ENCODE measurements at regions not wholly inside any gene's neighbourhood (a gene's known extent, or its start where the extent isn't known, plus 50 kb on each side); places are given as distances from the start of the nearest gene placed in this dataset.

- no peak overlapping the region for H3K4me3 Mint-ChIP-seq (ENCODE audit: low read depth, unreplicated experiment)
- H3K27ac Mint-ChIP-seq (ENCODE audit: unreplicated experiment), result no peak overlapping the region
- TF ChIP-seq, protein P1, sequence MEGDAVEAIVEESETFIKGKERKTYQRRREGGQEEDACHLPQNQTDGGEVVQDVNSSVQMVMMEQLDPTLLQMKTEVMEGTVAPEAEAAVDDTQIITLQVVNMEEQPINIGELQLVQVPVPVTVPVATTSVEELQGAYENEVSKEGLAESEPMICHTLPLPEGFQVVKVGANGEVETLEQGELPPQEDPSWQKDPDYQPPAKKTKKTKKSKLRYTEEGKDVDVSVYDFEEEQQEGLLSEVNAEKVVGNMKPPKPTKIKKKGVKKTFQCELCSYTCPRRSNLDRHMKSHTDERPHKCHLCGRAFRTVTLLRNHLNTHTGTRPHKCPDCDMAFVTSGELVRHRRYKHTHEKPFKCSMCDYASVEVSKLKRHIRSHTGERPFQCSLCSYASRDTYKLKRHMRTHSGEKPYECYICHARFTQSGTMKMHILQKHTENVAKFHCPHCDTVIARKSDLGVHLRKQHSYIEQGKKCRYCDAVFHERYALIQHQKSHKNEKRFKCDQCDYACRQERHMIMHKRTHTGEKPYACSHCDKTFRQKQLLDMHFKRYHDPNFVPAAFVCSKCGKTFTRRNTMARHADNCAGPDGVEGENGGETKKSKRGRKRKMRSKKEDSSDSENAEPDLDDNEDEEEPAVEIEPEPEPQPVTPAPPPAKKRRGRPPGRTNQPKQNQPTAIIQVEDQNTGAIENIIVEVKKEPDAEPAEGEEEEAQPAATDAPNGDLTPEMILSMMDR (IDR thresholded peaks at IDR 0.05; ENCODE audit: unreplicated experiment), result no peak
- intact Hi-C loops (cut with micrococcal nuclease; ENCODE audit: unreplicated experiment), result no loop called here
- no peaks in the 10 kb centered on the region for H3K36me3 Mint-ChIP-seq (ENCODE audit: insufficient read depth, unreplicated experiment)
- DNase-seq, result no peak
- H3K4me1 Mint-ChIP-seq (ENCODE audit: low read depth, unreplicated experiment), result no peaks in the 10 kb centered on the region
- CTCF ChIA-PET, result interaction anchor here (1.2 kb wide), 1 partner anchor 188 kb away, joined by 4 read pairs; no protein-coding TSS in a partner anchor
- peaks cover 27% of the 10 kb centered on the region for H3K27me3 Mint-ChIP-seq (ENCODE audit: unreplicated experiment)
- no TSS peak for BruUV-seq (replicated peaks)
- peaks cover 4% of the 10 kb centered on the region for H3K9me3 Mint-ChIP-seq (ENCODE audit: low read depth, unreplicated experiment)
These were observed 394.6 kb downstream of the PREX1 start for GRCh38 chr20:48433178-48433577.

- Mint-ChIP-seq H3K36me3 (ENCODE audit: insufficient read depth, unreplicated experiment) (no peaks in the 10 kb centered on the region), H3K27me3 (ENCODE audit: unreplicated experiment) (peaks cover 20% of the 10 kb centered on the region)
These were observed 395.3 kb downstream of the PREX1 start for GRCh38 chr20:48432494-48432832.

DNA sequence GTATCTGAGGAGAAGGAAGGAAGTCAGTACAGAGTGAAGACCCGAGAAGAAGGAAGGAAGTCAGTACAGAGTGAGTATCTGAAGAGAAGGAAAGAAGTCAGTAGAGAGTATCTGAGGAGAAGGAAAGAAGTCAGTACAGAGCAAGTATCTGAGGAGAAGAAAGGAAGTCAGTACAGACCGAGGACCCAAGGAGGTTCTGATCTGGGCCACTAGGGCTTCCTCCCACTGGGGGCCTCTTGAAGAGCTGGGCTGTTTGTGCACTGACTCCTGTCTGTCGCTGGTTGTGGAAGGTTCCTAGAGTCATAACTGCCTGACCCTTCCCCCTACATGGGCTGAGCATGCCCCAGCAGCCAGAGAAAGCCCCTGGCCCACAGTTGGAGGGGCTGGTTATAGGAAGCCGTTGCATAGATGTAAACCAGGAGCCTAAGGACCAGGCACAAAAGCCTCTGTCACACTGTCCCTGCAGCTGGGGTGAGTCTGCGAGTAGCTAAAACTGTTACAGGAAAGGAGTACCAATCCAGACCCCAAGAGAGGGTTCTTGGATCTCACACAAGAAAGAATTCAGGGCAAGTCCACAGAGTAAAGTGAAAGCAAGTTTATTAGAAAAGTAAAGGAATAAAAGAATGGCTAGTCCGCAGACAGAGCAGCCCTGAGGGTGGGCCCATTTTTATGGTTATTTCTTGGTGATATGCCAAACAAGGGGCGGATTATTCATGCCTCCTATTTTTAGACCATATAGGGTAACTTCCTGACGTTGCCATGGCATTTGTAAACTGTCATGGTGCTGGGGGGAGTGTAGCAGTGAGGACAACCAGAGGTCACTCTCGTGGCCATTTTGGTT is 395.9 kb downstream of the PREX1 start:
- intact Hi-C loops (cut with micrococcal nuclease; ENCODE audit: unreplicated experiment), result no loop called here
- DNase-seq, result no peak
- TF ChIP-seq, protein P1 (IDR thresholded peaks at IDR 0.05; ENCODE audit: unreplicated experiment), result no peak
- Mint-ChIP-seq H3K36me3 (ENCODE audit: insufficient read depth, unreplicated experiment) (no peaks in the 10 kb centered on the region), H3K27ac (ENCODE audit: unreplicated experiment) (no peak overlapping the region), H3K4me3 (ENCODE audit: low read depth, unreplicated experiment) (no peak overlapping the region), H3K27me3 (ENCODE audit: unreplicated experiment) (peaks cover 20% of the 10 kb centered on the region), H3K4me1 (ENCODE audit: low read depth, unreplicated experiment) (no peaks in the 10 kb centered on the region), H3K9me3 (ENCODE audit: low read depth, unreplicated experiment) (peaks cover 2% of the 10 kb centered on the region)
- BruUV-seq (replicated peaks), result no TSS peak
- CTCF ChIA-PET, result no interaction called here

More at GRCh38 chr20:48432494-48432832, 395.3 kb downstream of the PREX1 start:
- H3K4me3 Mint-ChIP-seq (ENCODE audit: low read depth, unreplicated experiment), result no peak overlapping the region
- no TSS peak for BruUV-seq (replicated peaks)
- H3K4me1 Mint-ChIP-seq (ENCODE audit: low read depth, unreplicated experiment), result no peaks in the 10 kb centered on the region
- peaks cover 2% of the 10 kb centered on the region for H3K9me3 Mint-ChIP-seq (ENCODE audit: low read depth, unreplicated experiment)
- intact Hi-C loops (cut with micrococcal nuclease; ENCODE audit: unreplicated experiment), result no loop called here
- no peak for DNase-seq
- no peak overlapping the region for H3K27ac Mint-ChIP-seq (ENCODE audit: unreplicated experiment)
- TF ChIP-seq, protein P1 (IDR thresholded peaks at IDR 0.05; ENCODE audit: unreplicated experiment), result no peak
- CTCF ChIA-PET, result interaction anchor here (1.2 kb wide), 1 partner anchor 188 kb away, joined by 4 read pairs; no protein-coding TSS in a partner anchor

DNA sequence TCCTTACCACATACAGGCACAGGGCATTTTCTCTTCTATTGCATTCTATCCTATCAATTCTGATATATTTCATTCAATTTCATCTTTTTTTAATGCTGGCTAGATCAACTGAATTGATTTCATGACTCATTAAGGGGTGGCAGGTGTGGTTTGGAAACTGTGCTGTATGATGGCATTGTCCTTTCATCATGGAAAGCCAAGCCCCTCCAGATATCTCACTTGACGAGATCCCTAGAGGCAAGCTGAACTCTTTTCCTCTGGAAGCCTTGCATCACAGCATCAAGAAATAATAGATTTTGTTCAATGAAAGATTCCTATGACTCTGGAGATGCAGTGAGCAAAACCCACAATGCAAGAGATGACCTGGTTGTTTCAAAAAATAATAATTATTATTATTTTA is 401.2 kb downstream of the PREX1 start:
- Mint-ChIP-seq H3K27me3 (ENCODE audit: unreplicated experiment) (peaks cover 29% of the 10 kb centered on the region), H3K4me1 (ENCODE audit: low read depth, unreplicated experiment) (no peaks in the 10 kb centered on the region), H3K27ac (ENCODE audit: unreplicated experiment) (no peak overlapping the region), H3K9me3 (ENCODE audit: low read depth, unreplicated experiment) (peaks cover 2% of the 10 kb centered on the region), H3K4me3 (ENCODE audit: low read depth, unreplicated experiment) (no peak overlapping the region), H3K36me3 (ENCODE audit: insufficient read depth, unreplicated experiment) (no peaks in the 10 kb centered on the region)
- intact Hi-C loops (cut with micrococcal nuclease; ENCODE audit: unreplicated experiment), result no loop called here
- no peak for DNase-seq
- TF ChIP-seq, protein P1 (IDR thresholded peaks at IDR 0.05; ENCODE audit: unreplicated experiment), result no peak
- CTCF ChIA-PET, result no interaction called here
- no TSS peak for BruUV-seq (replicated peaks)
